ENCODE measurements at regions not wholly inside any gene's neighbourhood (a gene's known extent, or its start where the extent isn't known, plus 50 kb on each side); places are given as distances from the start of the nearest gene placed in this dataset.

- TF ChIP-seq ZNF407 (CRISPR knock-in tag; IDR thresholded peaks at IDR 0.05; ENCODE audit: not compliant biosample characterization) (no peak), DRAP1 (CRISPR knock-in tag; IDR thresholded peaks at IDR 0.05) (no peak)
Measured at GRCh38 chr9:21688108-21689102, 114.0 kb upstream of the MTAP start (continued).

Data from HepG2 (cell line).